Common myeloid progenitor, CD34-positive (primary cell): ENCODE measurements at regions not wholly inside any gene's neighbourhood (a gene's known extent, or its start where the extent isn't known, plus 50 kb on each side); places are given as distances from the start of the nearest gene placed in this dataset.

ENCODE experiments used
- CTCF ChIA-PET: fragments of 350-600 bp; sonication (Branson Sonifier 250); formaldehyde crosslinking; loops from one replicate; lab custom pipeline; 2021; ENCODE audit warnings: antibody characterized with exemption; lab: Charles Lee
- POLR2A ChIA-PET: fragments of 350-600 bp; sonication (Branson Sonifier 250); formaldehyde crosslinking; loops from one replicate; lab custom pipeline; 2021; ENCODE audit warnings: antibody characterized with exemption; lab: Charles Lee
- DNase-seq, 3 donors: peaks; one replicate each; pipeline versions ENCODE4 v3.0.0 to v3.0.0-alpha.2; 2013
- H3K27ac ChIP-seq, 2 experiments: 1 replicate in 1 of 2; 2 replicates in 1 of 2; pipeline ENCODE4 v1.7.0; 2013; ENCODE audit warnings: inconsistent platforms in 2 of 2, low read length in 2 of 2, mild to moderate bottlenecking in 2 of 2, low read depth in 1 of 2, moderate library complexity in 1 of 2; ENCODE audit not compliant: severe bottlenecking in 2 of 2, insufficient read depth in 1 of 2, poor library complexity in 1 of 2
- H3K27me3 ChIP-seq, 5 experiments: replicated peaks in 2 of 5; 1 replicate in 3 of 5; 2 replicates in 2 of 5; pipeline versions ENCODE4 v1.6.1 to v1.7.0; 2013; ENCODE audit warnings: low read length in 4 of 5, mild to moderate bottlenecking in 2 of 5, moderate library complexity in 2 of 5, inconsistent platforms in 1 of 5; ENCODE audit not compliant: insufficient read depth in 5 of 5, control insufficient read depth in 4 of 5
- H3K36me3 ChIP-seq, 4 experiments: 1 replicate in 2 of 4; 2 replicates in 2 of 4; pipeline versions ENCODE4 v1.6.1 to v1.7.0; 2013; ENCODE audit warnings: low read length in 3 of 4, control low read depth in 1 of 4, mild to moderate bottlenecking in 1 of 4; ENCODE audit not compliant: control insufficient read depth in 4 of 4, insufficient read depth in 4 of 4
- H3K4me1 ChIP-seq, 4 experiments: 1 replicate in 3 of 4; 2 replicates in 1 of 4; pipeline versions ENCODE4 v1.6.1 to v1.7.1; 2013; ENCODE audit warnings: low read length in 3 of 4, mild to moderate bottlenecking in 3 of 4, control low read depth in 1 of 4, inconsistent platforms in 1 of 4, moderate library complexity in 1 of 4; ENCODE audit not compliant: control insufficient read depth in 4 of 4, insufficient read depth in 4 of 4; ENCODE audit errors: control extremely low read depth in 1 of 4
- H3K4me3 ChIP-seq, 7 experiments: 1 replicate in 4 of 7; 2 replicates in 3 of 7; pipeline versions ENCODE4 v1.5.1 to v1.7.0; 2013; ENCODE audit warnings: mild to moderate bottlenecking in 7 of 7, low read length in 6 of 7, moderate library complexity in 6 of 7, inconsistent platforms in 2 of 7, low read depth in 2 of 7, control low read depth in 1 of 7; ENCODE audit not compliant: insufficient read depth in 4 of 7, control insufficient read depth in 1 of 7; ENCODE audit errors: extremely low read depth in 1 of 7
- H3K9me3 ChIP-seq, 5 experiments: 1 replicate in 4 of 5; 2 replicates in 1 of 5; pipeline versions ENCODE4 v1.6.1 to v1.7.1; 2013; ENCODE audit warnings: low read length in 4 of 5, mild to moderate bottlenecking in 2 of 5, inconsistent platforms in 1 of 5, low read depth in 1 of 5, moderate library complexity in 1 of 5; ENCODE audit not compliant: control insufficient read depth in 4 of 5, insufficient read depth in 2 of 5; ENCODE audit errors: control extremely low read depth in 1 of 5
- WGBS: methylation state at CpG from one replicate; pipeline ENCODE4 v1.1.5; 2013; ENCODE audit not compliant: insufficient coverage; 5-methylcytosine and 5-hydroxymethylcytosine counted together

GRCh38 chr7:64614812-64615211 lies 51.1 kb upstream of the ZNF107 start:
- Histone ChIP-seq H3K27me3 (no peaks in the 10 kb centered on the region), H3K4me3 (no peak overlapping the region), H3K4me1 (no peaks in the 10 kb centered on the region), H3K27ac (no peak overlapping the region), H3K9me3 (peaks cover 0 to 6% (median 4%) of the 10 kb centered on the region in 5 experiments), H3K36me3 (no peaks in the 10 kb centered on the region)
- ChIA-PET CTCF (interaction anchor here (1.6 kb wide), 1 partner anchor 11 kb away, joined by 5 read pairs; no protein-coding TSS in a partner anchor), POLR2A (no interaction called here)
- no peak for DNase-seq
- WGBS = 96% methylated on average over 3 of the region's 3 CpGs

GRCh38 chr7:64613653-64614052 lies 50.8 kb upstream of the ZNF680 start:
- CTCF ChIA-PET = interaction anchor here (1.6 kb wide), 1 partner anchor 13 kb away, joined by 5 read pairs; no protein-coding TSS in a partner anchor
- WGBS = 92% methylated on average over 1 of the region's 1 CpG

More at GRCh38 chr7:64613653-64614052, 50.8 kb upstream of the ZNF680 start:
- Histone ChIP-seq H3K9me3 (no peaks in the 10 kb centered on the region), H3K27ac (no peak overlapping the region), H3K27me3 (no peaks in the 10 kb centered on the region), H3K36me3 (no peaks in the 10 kb centered on the region), H3K4me1 (no peaks in the 10 kb centered on the region), H3K4me3 (no peak overlapping the region)
- DNase-seq = no peak
- POLR2A ChIA-PET = no interaction called here
